Thyroid gland (tissue), 4 donors: ENCODE measurements at regions not wholly inside any gene's neighbourhood (a gene's known extent, or its start where the extent isn't known, plus 50 kb on each side); places are given as distances from the start of the nearest gene placed in this dataset.

Experiments used
- CTCF ChIP-seq, 6 experiments: fragments of 200-600 bp in 3 of 6; fragments of 450-650 bp in 3 of 6; sonication (generic) in 3 of 6; IDR thresholded peaks; one replicate each; pipeline ENCODE4 v1.5.1; 2016 to 2019; ENCODE audit warnings: antibody characterized with exemption in 6 of 6, mild to moderate bottlenecking in 2 of 6, inconsistent platforms in 1 of 6, moderate library complexity in 1 of 6
- POLR2A ChIP-seq, 2 donors: fragments of 450-650 bp; IDR thresholded peaks; one replicate each; pipeline ENCODE4 v1.6.1; 2017; ENCODE audit warnings: antibody characterized with exemption in 2 of 2, mild to moderate bottlenecking in 2 of 2, moderate library complexity in 1 of 2

DNA sequence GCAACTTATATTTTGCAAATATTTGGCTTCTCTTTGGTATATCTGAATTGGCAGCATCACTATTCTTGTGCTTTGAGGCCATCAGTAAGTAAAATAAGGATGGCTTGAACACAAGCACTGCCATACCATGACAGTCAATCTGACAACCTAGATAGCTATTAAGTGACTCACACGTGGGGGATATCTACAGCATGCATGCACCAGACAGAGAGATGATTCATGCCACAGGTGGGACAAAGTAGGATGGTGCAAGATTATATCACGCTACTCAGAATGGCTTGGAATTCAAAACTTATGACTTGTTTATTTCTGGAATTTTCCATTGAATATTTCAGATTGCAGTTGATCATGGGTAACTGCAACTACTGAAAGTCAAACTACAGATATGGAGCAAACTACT lies 675.6 kb upstream of the MDGA2 start:
- no peak for TF ChIP-seq CTCF (IDR thresholded peaks at IDR 0.05)
- TF ChIP-seq POLR2A (IDR thresholded peaks at IDR 0.05): no peak
